ENCODE measurements at regions not wholly inside any gene's neighbourhood (a gene's known extent, or its start where the extent isn't known, plus 50 kb on each side); places are given as distances from the start of the nearest gene placed in this dataset.

GRCh38 chr9:119701651-119702050 lies 332.4 kb upstream of the BRINP1 start:
- TF ChIP-seq CTCF (IDR thresholded peaks at IDR 0.05): no peak
- no peak for TF ChIP-seq POLR2A (IDR thresholded peaks at IDR 0.05)

Measured in uterus (tissue), 2 donors.